Nephron (organoid): ENCODE measurements at regions not wholly inside any gene's neighbourhood (a gene's known extent, or its start where the extent isn't known, plus 50 kb on each side); places are given as distances from the start of the nearest gene placed in this dataset.

Source experiments
- H3K27ac Mint-ChIP-seq, 3 experiments: 2 replicates each; pipeline ENCODE4 v1.8.0; 2020; ENCODE audit warnings: mixed read lengths in 3 of 3, mild to moderate bottlenecking in 2 of 3, moderate library complexity in 1 of 3
- H3K27me3 Mint-ChIP-seq: 2 replicates; pipeline ENCODE4 v1.8.0; 2021; ENCODE audit warnings: low read depth, mild to moderate bottlenecking, moderate library complexity, mixed read lengths
- H3K36me3 Mint-ChIP-seq: 2 replicates; pipeline ENCODE4 v1.8.0; 2020; ENCODE audit warnings: low read depth, mixed read lengths
- H3K4me1 Mint-ChIP-seq: 2 replicates; pipeline ENCODE4 v1.8.0; 2020; ENCODE audit warnings: mixed read lengths
- H3K4me3 Mint-ChIP-seq, 3 experiments: 2 replicates each; pipeline ENCODE4 v1.8.0; 2020; ENCODE audit warnings: mild to moderate bottlenecking in 3 of 3, mixed read lengths in 3 of 3, moderate library complexity in 2 of 3
- H3K9me3 Mint-ChIP-seq: 2 replicates; pipeline ENCODE4 v1.8.0; 2020; ENCODE audit warnings: mixed read lengths
- TF ChIP-seq, protein P1 (sequence below), 3 experiments: fragments of 200-600 bp; sonication (generic); IDR thresholded peaks; one replicate each; pipeline ENCODE4 v1.5.0; 2021; ENCODE audit warnings: antibody characterized with exemption in 3 of 3; ENCODE audit not compliant: unreplicated experiment in 3 of 3

DNA sequence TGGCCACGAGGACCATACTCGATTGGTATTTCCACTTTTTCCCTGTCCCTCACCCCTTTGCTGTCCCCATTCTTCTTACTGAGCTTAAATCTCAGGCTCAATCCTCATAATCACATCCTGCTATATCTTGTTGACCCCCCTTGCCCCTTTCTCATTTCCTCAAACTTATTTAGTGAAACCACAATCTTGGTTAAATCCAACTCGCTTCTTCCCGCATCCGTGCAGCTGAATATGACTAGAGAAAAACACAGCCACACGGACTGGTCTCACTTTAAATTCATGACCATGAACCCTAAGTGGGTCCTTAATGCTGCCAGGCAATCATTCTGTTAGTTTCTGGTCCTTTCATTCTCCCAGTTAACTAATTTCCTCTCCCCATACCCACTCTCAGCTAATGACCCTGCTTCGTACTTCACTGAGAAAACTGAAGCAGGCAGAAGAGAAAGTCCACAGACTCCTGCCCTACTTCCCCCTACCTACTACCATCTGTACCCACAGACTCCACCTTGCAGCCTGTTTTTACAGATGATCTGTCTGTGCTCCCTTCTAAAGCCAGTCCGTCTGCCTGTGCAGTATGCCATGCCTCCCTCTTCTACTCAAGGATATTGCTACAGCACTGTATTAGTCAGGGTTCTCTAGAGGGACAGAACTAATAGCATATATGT, 96.8 kb upstream of the LMO4 start:
- Mint-ChIP-seq H3K4me3 (no peak overlapping the region), H3K36me3 (no peaks in the 10 kb centered on the region), H3K27ac (no peak overlapping the region), H3K4me1 (peaks cover 11% of the 10 kb centered on the region), H3K27me3 (peaks cover 4% of the 10 kb centered on the region), H3K9me3 (no peaks in the 10 kb centered on the region)
- TF ChIP-seq, protein P1, sequence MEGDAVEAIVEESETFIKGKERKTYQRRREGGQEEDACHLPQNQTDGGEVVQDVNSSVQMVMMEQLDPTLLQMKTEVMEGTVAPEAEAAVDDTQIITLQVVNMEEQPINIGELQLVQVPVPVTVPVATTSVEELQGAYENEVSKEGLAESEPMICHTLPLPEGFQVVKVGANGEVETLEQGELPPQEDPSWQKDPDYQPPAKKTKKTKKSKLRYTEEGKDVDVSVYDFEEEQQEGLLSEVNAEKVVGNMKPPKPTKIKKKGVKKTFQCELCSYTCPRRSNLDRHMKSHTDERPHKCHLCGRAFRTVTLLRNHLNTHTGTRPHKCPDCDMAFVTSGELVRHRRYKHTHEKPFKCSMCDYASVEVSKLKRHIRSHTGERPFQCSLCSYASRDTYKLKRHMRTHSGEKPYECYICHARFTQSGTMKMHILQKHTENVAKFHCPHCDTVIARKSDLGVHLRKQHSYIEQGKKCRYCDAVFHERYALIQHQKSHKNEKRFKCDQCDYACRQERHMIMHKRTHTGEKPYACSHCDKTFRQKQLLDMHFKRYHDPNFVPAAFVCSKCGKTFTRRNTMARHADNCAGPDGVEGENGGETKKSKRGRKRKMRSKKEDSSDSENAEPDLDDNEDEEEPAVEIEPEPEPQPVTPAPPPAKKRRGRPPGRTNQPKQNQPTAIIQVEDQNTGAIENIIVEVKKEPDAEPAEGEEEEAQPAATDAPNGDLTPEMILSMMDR (IDR thresholded peaks at IDR 0.05; ENCODE audit: unreplicated experiment in 3 of 3): no peak

DNA sequence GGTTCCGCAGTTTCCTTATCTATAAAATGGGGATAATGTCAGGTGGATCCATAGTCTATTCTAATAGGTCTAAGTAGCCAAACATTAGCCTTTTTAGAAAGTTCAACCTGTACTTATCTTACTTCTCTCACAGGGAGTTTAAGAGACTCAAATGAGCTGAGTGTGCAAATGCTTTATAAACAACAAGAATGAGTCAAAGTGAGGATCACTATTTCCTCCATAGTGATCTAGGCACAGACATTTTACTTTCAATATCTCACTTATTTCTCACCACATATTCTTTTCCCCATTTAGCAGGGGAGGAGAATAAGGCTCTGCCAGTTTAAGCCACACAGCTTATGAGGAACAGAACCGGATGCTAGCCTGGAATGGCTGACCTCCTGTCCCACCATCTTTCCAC, 92.1 kb upstream of the LMO4 start:
- Mint-ChIP-seq H3K36me3 (no peaks in the 10 kb centered on the region), H3K9me3 (no peaks in the 10 kb centered on the region), H3K4me3 (no peak overlapping the region), H3K4me1 (no peaks in the 10 kb centered on the region), H3K27me3 (peaks cover 4% of the 10 kb centered on the region), H3K27ac (no peak overlapping the region)
- TF ChIP-seq, protein P1 (IDR thresholded peaks at IDR 0.05; ENCODE audit: unreplicated experiment in 3 of 3): no peak

DNA sequence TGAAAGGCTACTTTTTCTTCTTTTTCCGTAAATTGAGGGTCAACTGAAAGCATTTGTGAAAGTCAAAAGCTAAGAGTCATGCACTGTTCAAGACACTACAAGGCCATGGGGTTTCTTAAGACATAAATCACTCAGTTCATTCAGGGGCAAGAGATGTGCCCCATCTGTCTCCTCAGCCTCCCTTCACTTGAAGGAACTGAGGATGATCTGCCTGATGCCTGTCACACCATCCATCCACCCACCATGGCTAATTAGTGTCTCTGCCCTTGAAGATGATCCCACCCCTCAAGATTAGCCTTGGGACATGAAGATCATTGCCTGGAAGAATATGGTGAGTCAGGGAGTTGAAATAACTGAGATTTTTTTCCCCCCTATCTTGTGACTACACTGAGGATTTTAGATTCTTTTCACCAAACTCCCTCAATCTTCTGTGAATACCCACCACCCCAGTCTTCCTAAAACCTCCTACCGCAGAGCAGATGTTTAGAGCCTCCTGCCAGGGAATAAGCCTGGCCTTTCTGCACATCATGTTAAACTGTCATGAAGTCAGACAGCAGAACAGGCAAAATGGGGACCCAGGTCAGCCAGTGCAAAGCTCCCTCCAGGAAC, 88.6 kb upstream of the LMO4 start:
- no peak overlapping the region for H3K27ac Mint-ChIP-seq
- H3K4me1 Mint-ChIP-seq: no peaks in the 10 kb centered on the region
- H3K36me3 Mint-ChIP-seq: no peaks in the 10 kb centered on the region
- TF ChIP-seq, protein P1 (IDR thresholded peaks at IDR 0.05; ENCODE audit: unreplicated experiment in 3 of 3): no peak
- H3K27me3 Mint-ChIP-seq: no peaks in the 10 kb centered on the region
- H3K9me3 Mint-ChIP-seq: no peaks in the 10 kb centered on the region
- no peak overlapping the region for H3K4me3 Mint-ChIP-seq

DNA sequence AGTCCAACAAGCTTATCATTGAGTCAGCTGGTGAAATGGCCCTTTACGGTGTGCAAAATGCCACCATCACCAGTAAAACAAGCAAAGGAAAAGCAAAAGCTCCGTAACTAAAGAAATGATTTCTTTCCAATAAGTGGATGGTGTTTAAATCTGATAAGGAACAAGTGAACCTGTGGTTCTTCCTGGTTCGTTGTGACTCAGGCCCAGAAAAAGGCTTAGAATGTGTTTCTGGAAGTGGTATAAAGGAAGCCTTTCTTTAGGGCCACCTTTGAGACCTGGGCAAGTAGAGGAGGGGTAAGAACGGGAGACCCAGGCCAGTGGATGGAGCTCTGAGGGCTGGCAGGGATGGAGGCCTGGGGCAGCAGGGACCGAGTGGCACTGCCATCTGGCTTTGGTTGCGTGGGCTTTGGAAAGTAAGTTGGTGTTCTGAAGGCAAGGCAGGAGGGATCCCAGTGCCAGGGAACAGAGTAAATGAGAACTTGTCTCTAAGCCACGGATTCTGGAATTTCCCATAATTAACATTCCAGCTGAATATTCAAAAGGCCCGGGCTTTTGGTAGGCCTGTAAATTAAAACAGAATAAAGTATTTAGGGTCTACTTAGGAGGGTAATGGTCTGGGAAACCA, 87.9 kb upstream of the LMO4 start:
- H3K9me3 Mint-ChIP-seq: no peaks in the 10 kb centered on the region
- no peak overlapping the region for H3K4me3 Mint-ChIP-seq
- H3K27me3 Mint-ChIP-seq: no peaks in the 10 kb centered on the region
- no peaks in the 10 kb centered on the region for H3K36me3 Mint-ChIP-seq
- no peaks in the 10 kb centered on the region for H3K4me1 Mint-ChIP-seq
- H3K27ac Mint-ChIP-seq: no peak overlapping the region
- TF ChIP-seq, protein P1 (IDR thresholded peaks at IDR 0.05; ENCODE audit: unreplicated experiment in 3 of 3): no peak

DNA sequence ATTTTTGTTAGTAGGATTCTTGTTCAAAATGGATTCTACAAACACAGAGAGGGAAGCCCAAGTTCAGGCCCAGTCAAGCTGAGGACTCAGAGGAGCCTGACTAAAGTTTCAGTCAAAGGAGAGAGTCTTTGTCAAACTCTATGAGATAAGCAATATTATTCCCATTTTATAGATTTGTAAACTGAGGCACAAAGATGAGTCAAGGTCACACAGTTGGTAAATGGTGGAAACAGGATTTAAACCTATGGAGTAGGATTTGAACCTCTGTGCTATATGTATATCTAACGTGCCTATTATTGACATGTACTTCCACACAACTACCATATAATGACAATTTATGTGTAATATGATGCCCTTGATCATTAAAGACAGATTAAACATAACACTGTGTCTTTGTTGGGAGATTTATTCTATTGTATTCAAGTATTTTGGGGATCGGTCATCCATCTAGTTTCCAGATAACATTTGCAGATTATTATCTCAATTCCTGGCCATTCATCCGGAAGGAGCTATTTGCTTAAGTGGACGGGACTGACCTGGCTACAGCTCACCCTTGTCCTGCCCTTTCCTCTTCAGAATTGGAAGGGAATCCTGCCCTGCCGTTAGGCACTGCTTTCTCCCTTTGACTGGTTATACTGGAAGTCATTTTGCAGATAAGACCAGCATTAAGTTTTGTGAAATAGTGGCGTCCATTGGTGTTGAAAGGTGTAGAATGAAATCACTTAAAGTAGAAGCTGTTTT, 86.1 kb upstream of the LMO4 start:
- Mint-ChIP-seq H3K36me3 (no peaks in the 10 kb centered on the region), H3K27me3 (no peaks in the 10 kb centered on the region), H3K9me3 (no peaks in the 10 kb centered on the region), H3K27ac (no peak overlapping the region), H3K4me3 (no peak overlapping the region), H3K4me1 (peaks cover 5% of the 10 kb centered on the region)
- TF ChIP-seq, protein P1 (IDR thresholded peaks at IDR 0.05; ENCODE audit: unreplicated experiment in 3 of 3): no peak
